ENCODE measurements at regions not wholly inside any gene's neighbourhood (a gene's known extent, or its start where the extent isn't known, plus 50 kb on each side); places are given as distances from the start of the nearest gene placed in this dataset.

DNA sequence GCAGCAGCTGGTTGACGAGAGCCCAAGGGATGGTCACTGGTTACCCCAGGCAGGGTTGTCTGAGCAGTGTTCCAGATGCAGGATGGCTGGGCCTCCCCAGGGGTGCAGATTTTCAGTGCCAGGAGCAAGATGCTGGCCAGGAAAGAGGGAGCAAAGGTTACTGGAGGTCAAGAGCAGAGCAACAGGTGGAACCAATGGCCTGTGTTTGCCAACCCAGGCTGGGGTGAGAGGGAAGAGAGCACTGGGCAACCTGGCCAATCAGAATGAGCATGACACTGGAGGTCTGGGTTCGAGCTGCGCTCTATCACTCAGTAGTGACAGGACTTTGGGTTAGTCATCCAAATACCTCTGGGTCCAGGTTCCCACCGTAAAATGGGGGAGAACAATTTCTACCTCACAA lies 90.6 kb upstream of the TLE3 start:
- TF ChIP-seq, protein P1, sequence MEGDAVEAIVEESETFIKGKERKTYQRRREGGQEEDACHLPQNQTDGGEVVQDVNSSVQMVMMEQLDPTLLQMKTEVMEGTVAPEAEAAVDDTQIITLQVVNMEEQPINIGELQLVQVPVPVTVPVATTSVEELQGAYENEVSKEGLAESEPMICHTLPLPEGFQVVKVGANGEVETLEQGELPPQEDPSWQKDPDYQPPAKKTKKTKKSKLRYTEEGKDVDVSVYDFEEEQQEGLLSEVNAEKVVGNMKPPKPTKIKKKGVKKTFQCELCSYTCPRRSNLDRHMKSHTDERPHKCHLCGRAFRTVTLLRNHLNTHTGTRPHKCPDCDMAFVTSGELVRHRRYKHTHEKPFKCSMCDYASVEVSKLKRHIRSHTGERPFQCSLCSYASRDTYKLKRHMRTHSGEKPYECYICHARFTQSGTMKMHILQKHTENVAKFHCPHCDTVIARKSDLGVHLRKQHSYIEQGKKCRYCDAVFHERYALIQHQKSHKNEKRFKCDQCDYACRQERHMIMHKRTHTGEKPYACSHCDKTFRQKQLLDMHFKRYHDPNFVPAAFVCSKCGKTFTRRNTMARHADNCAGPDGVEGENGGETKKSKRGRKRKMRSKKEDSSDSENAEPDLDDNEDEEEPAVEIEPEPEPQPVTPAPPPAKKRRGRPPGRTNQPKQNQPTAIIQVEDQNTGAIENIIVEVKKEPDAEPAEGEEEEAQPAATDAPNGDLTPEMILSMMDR (IDR thresholded peaks at IDR 0.05; ENCODE audit: borderline replicate concordance) = no peak
- Histone ChIP-seq H3K27me3 (ENCODE audit: low read depth) (peaks cover 27% of the 10 kb centered on the region), H3K27ac (replicated peaks) (no peak overlapping the region), H3K4me3 (no peak overlapping the region), H3K36me3 (no peaks in the 10 kb centered on the region), H3K4me1 (no peaks in the 10 kb centered on the region), H3K9me3 (replicated peaks) (peaks cover 15% of the 10 kb centered on the region)
- intact Hi-C loops (cut with micrococcal nuclease) = no loop called here
- no peak for DNase-seq

DNA sequence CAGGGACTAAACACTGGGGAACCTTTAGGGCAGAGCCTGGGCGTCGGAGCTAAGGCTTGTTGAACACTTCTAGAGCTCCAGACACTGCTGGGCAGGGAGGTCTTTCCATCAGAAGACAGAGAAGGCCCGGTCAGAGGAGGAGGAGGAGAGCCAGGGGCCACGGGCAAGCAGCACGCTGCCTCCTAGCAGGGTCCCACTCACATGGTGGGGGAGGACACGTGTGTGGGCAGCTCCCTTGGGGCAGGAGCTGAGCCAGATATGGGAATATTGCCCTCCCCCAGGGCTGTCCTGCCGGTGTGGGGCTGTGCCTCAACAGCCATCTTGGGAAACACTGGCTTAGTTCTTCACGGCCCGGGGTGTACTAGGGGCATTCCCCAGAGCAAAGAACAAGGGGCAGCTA lies 89.6 kb upstream of the TLE3 start:
- Histone ChIP-seq H3K27me3 (ENCODE audit: low read depth) (peaks cover 27% of the 10 kb centered on the region), H3K27ac (replicated peaks) (no peak overlapping the region), H3K4me1 (no peaks in the 10 kb centered on the region), H3K36me3 (no peaks in the 10 kb centered on the region), H3K9me3 (replicated peaks) (peaks cover 11% of the 10 kb centered on the region), H3K4me3 (no peak overlapping the region)
- intact Hi-C loops (cut with micrococcal nuclease) = no loop called here
- TF ChIP-seq, protein P1 (IDR thresholded peaks at IDR 0.05; ENCODE audit: borderline replicate concordance) = no peak
- no peak for DNase-seq

DNA sequence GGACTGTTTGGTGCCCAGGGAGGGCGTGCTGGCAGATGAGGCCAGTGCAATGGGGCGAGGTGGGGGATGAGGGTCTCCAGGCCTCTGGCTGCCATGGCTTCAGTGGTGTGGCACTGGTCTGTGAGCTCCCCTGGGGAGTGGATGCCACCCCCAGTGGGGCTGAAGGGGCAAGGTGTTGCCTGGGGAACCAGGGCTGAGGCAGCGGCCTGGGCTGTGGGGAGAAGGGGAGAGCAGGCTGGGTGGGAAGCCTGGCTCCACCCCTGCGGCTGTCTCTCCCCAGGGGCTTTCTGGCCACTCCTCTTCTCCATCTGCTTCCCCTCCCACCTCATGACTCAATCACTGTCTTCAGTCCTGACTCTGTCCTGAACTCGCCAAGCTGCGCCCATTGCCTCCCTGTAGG lies 88.4 kb upstream of the TLE3 start:
- H3K4me3 ChIP-seq = no peak overlapping the region
- H3K9me3 ChIP-seq (replicated peaks) = no peaks in the 10 kb centered on the region
- H3K27ac ChIP-seq (replicated peaks) = no peak overlapping the region
- peaks cover 24% of the 10 kb centered on the region for H3K27me3 ChIP-seq (ENCODE audit: low read depth)
- no peak for DNase-seq
- TF ChIP-seq, protein P1 (IDR thresholded peaks at IDR 0.05; ENCODE audit: borderline replicate concordance) = no peak
- no peaks in the 10 kb centered on the region for H3K4me1 ChIP-seq
- intact Hi-C loops (cut with micrococcal nuclease) = no loop called here
- H3K36me3 ChIP-seq = no peaks in the 10 kb centered on the region

DNA sequence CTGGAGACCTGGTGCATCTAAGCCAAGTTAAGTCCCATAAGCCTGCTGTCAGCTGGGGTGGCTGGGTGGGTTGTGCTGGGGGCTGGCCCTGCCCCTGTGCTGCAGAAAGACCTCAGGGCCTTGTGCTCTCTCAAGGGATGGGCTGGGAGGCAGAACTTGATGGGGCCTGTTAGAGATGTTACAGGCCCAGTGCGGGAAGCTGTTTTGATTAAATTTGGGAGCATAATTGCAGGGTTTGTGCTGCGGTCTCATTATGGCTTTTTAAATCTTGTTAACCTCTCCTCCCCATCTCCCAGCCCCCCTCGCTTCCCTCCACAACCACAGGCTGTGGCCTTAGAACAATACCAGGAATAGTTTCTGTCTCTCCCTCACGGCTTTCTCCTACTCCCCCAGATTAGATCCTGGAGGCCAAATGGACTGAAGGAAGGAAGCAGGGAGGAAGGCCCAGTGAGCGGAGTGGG lies 87.6 kb upstream of the TLE3 start:
- no peak for DNase-seq
- no peaks in the 10 kb centered on the region for H3K36me3 ChIP-seq
- no peaks in the 10 kb centered on the region for H3K4me1 ChIP-seq
- peaks cover 30% of the 10 kb centered on the region for H3K27me3 ChIP-seq (ENCODE audit: low read depth)
- H3K9me3 ChIP-seq (replicated peaks) = no peaks in the 10 kb centered on the region
- intact Hi-C loops (cut with micrococcal nuclease) = no loop called here
- TF ChIP-seq, protein P1 (IDR thresholded peaks at IDR 0.05; ENCODE audit: borderline replicate concordance) = no peak
- no peak overlapping the region for H3K27ac ChIP-seq (replicated peaks)
- H3K4me3 ChIP-seq = no peak overlapping the region

DNA sequence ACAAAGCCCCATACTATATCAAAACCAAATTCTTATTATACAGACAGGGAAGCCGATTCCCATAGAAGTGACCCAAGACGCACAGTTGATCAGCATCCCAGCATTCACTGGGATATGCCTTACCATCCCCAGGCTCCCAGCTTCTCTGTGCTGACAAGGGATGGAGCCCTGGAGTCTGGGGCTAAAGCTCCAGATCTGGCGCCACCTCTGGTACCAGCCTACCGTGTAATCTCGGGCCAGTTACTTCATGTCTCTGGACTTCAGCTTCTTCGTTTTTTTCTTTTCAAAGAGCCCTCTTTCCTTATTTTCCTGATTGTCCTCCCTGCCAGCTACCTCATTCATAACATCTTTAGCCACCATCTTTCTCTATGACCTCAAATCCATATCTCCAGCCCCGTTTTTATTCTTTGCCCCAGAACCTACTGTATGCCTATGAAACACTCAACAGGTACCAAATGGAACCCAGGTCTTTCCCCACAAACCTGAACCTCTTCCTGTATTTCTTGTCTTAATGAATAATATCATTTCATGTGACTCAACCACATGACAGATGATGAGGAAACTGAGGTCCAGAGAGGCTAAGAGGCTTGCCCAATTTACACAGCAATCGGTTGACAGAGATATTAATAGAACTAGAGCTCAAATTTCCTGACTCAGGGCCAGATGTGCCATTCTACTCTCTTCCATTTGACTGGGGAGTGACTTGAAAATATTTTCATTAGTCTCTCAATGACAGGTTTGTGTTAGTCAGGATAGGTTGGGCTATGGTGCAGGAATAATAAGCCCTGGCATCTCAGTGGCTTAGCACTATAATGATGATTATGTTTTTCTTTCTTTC lies 85.4 kb upstream of the TLE3 start:
- Histone ChIP-seq H3K4me3 (no peak overlapping the region), H3K36me3 (no peaks in the 10 kb centered on the region), H3K27ac (replicated peaks) (no peak overlapping the region), H3K27me3 (ENCODE audit: low read depth) (peaks cover 28% of the 10 kb centered on the region), H3K4me1 (no peaks in the 10 kb centered on the region), H3K9me3 (replicated peaks) (no peaks in the 10 kb centered on the region)
- DNase-seq = no peak
- intact Hi-C loops (cut with micrococcal nuclease) = no loop called here
- TF ChIP-seq, protein P1 (IDR thresholded peaks at IDR 0.05; ENCODE audit: borderline replicate concordance) = no peak

Measured in left ventricle myocardium inferior (tissue), 1 donor.